Gastrocnemius medialis (tissue), 4 donors: ENCODE measurements at regions not wholly inside any gene's neighbourhood (a gene's known extent, or its start where the extent isn't known, plus 50 kb on each side); places are given as distances from the start of the nearest gene placed in this dataset.

ENCODE experiments used
- ATAC-seq, 2 donors: fragments of 150-250 bp; one replicate each; pipeline ENCODE4 v1.9.1; 2016
- DNase-seq, 2 donors: peaks; one replicate each; pipeline ENCODE4 v3.0.0-alpha.2; 2019
- H3K27ac ChIP-seq, 4 donors: fragments of 200-600 bp; sonication (generic); 1 replicate in 1 of 4; 2 replicates in 3 of 4; pipeline ENCODE4 v1.5.1; 2016 to 2018; ENCODE audit warnings: mild to moderate bottlenecking in 2 of 4, moderate library complexity in 1 of 4
- H3K27me3 ChIP-seq, 3 donors: fragments of 200-600 bp; sonication (generic) in 2 of 3; 1 replicate in 1 of 3; 2 replicates in 2 of 3; pipeline versions ENCODE4 v1.5.1 to v1.6.0; 2016 to 2019; ENCODE audit warnings: mild to moderate bottlenecking in 1 of 3, moderate library complexity in 1 of 3
- H3K36me3 ChIP-seq, 2 donors: fragments of 200-600 bp; sonication (generic) in 1 of 2; one replicate each; pipeline ENCODE4 v1.5.1; 2017 to 2018
- H3K4me1 ChIP-seq, 2 donors: fragments of 200-600 bp; sonication (generic) in 1 of 2; one replicate each; pipeline ENCODE4 v1.5.1; 2016 to 2017; ENCODE audit warnings: mild to moderate bottlenecking in 2 of 2
- H3K4me3 ChIP-seq, 4 donors: fragments of 200-600 bp; sonication (generic) in 3 of 4; 1 replicate in 1 of 4; 2 replicates in 3 of 4; pipeline ENCODE4 v1.5.1; 2016 to 2019; ENCODE audit warnings: mild to moderate bottlenecking in 2 of 4
- H3K9me3 ChIP-seq, 3 donors: fragments of 200-600 bp; sonication (generic) in 2 of 3; 1 replicate in 1 of 3; 2 replicates in 2 of 3; pipeline ENCODE4 v1.5.1; 2016 to 2019
- CTCF ChIP-seq, 5 experiments: fragments of 450-650 bp in 3 of 5; fragments of 200-600 bp in 2 of 5; sonication (generic) in 2 of 5; IDR thresholded peaks in 4 of 5; conservative IDR thresholded peaks in 1 of 5; 1 replicate in 4 of 5; 2 replicates in 1 of 5; pipeline ENCODE4 v1.5.1; 2016 to 2019; ENCODE audit warnings: antibody characterized with exemption in 5 of 5, mild to moderate bottlenecking in 3 of 5, moderate library complexity in 3 of 5
- POLR2A ChIP-seq, 2 donors: fragments of 450-650 bp; IDR thresholded peaks; one replicate each; pipeline ENCODE4 v1.6.1; 2017; ENCODE audit warnings: antibody characterized with exemption in 2 of 2, mild to moderate bottlenecking in 2 of 2, moderate library complexity in 2 of 2
- in situ Hi-C, 4 donors: fragments of 200-750 bp; cut with MboI; loops; one replicate each; pipeline versions ENCODE4 v1.15.0 to v1.8.0; 2017; ENCODE audit warnings: low sequenced_read_pairs in 4 of 4
- intact Hi-C: fragments of 100-400 bp; cut with DNase I; formaldehyde crosslinking; loops from one replicate; pipeline ENCODE4 v1.15.1; 2023; ENCODE audit warnings: low total_unique reads

- in situ Hi-C loops (no loop called here), intact Hi-C loops (no loop called here)
- Histone ChIP-seq H3K9me3 (no peaks in the 10 kb centered on the region), H3K27ac (no peak overlapping the region), H3K4me3 (no peak overlapping the region), H3K4me1 (no peaks in the 10 kb centered on the region), H3K36me3 (no peaks in the 10 kb centered on the region), H3K27me3 (peaks cover 0 to 4% (median 0%) of the 10 kb centered on the region in 3 donors)
- no peak for DNase-seq
- ATAC-seq: no peak
- TF ChIP-seq POLR2A (IDR thresholded peaks at IDR 0.05): no peak
- no peak for TF ChIP-seq CTCF (IDR thresholded peaks at IDR 0.05 in 4 of 5, conservative IDR thresholded peaks at IDR 0.05 in 1 of 5)
Observed at GRCh38 chr10:28411136-28411460, 108.2 kb upstream of the MPP7 start.

GRCh38 chr10:28411648-28412047, 108.8 kb upstream of the MPP7 start:
- no peak for TF ChIP-seq POLR2A (IDR thresholded peaks at IDR 0.05)
- no peak for TF ChIP-seq CTCF (IDR thresholded peaks at IDR 0.05 in 4 of 5, conservative IDR thresholded peaks at IDR 0.05 in 1 of 5)
- H3K27ac ChIP-seq: no peak overlapping the region
- H3K27me3 ChIP-seq: peaks cover 0 to 4% (median 0%) of the 10 kb centered on the region in 3 donors
- ATAC-seq: no peak
- no peaks in the 10 kb centered on the region for H3K4me1 ChIP-seq
- DNase-seq: no peak
- no peaks in the 10 kb centered on the region for H3K9me3 ChIP-seq
- in situ Hi-C loops (no loop called here), intact Hi-C loops (no loop called here)
- H3K36me3 ChIP-seq: no peaks in the 10 kb centered on the region
- H3K4me3 ChIP-seq: no peak overlapping the region

- no peak for TF ChIP-seq POLR2A (IDR thresholded peaks at IDR 0.05)
- no peak for TF ChIP-seq CTCF (IDR thresholded peaks at IDR 0.05 in 4 of 5, conservative IDR thresholded peaks at IDR 0.05 in 1 of 5)
- H3K4me1 ChIP-seq: no peaks in the 10 kb centered on the region
- no peak overlapping the region for H3K27ac ChIP-seq
- no peaks in the 10 kb centered on the region for H3K27me3 ChIP-seq
- in situ Hi-C loops: no loop called here
- intact Hi-C loops: no loop called here
- DNase-seq (no peak), ATAC-seq (no peak)
- H3K36me3 ChIP-seq: no peaks in the 10 kb centered on the region
- H3K9me3 ChIP-seq: no peaks in the 10 kb centered on the region
- no peak overlapping the region for H3K4me3 ChIP-seq
Observed at GRCh38 chr10:28418069-28418468, 114.8 kb upstream of the WAC start.

GRCh38 chr10:28425422-28425821, 107.5 kb upstream of the WAC start:
- H3K4me3 ChIP-seq: no peak overlapping the region
- intact Hi-C loops (no loop called here), in situ Hi-C loops (loop anchor here (25.0 kb wide), 2 partner anchors 162 to 212 kb away; no protein-coding TSS in a partner anchor)
- no peaks in the 10 kb centered on the region for H3K27me3 ChIP-seq
- DNase-seq: no peak
- H3K27ac ChIP-seq: no peak overlapping the region
- no peaks in the 10 kb centered on the region for H3K36me3 ChIP-seq
- no peaks in the 10 kb centered on the region for H3K4me1 ChIP-seq
- no peak for ATAC-seq
- H3K9me3 ChIP-seq: no peaks in the 10 kb centered on the region
- TF ChIP-seq POLR2A (IDR thresholded peaks at IDR 0.05) (no peak), CTCF (IDR thresholded peaks at IDR 0.05 in 4 of 5, conservative IDR thresholded peaks at IDR 0.05 in 1 of 5) (no peak)

GRCh38 chr10:28426392-28427159, 106.3 kb upstream of the WAC start:
- Histone ChIP-seq H3K4me3 (no peak overlapping the region), H3K36me3 (no peaks in the 10 kb centered on the region), H3K27ac (no peak overlapping the region), H3K9me3 (no peaks in the 10 kb centered on the region), H3K27me3 (no peaks in the 10 kb centered on the region), H3K4me1 (no peaks in the 10 kb centered on the region)
- in situ Hi-C loops: loop anchor here (25.0 kb wide), 2 partner anchors 161 to 211 kb away; no protein-coding TSS in a partner anchor
- ATAC-seq: no peak
- DNase-seq: no peak
- intact Hi-C loops: no loop called here
- no peak for TF ChIP-seq POLR2A (IDR thresholded peaks at IDR 0.05)
- no peak for TF ChIP-seq CTCF (IDR thresholded peaks at IDR 0.05 in 4 of 5, conservative IDR thresholded peaks at IDR 0.05 in 1 of 5)
